HFFc6 (cell line): ENCODE measurements at regions not wholly inside any gene's neighbourhood (a gene's known extent, or its start where the extent isn't known, plus 50 kb on each side); places are given as distances from the start of the nearest gene placed in this dataset.

ENCODE experiments used
- DNase-seq: peaks from one replicate; pipeline ENCODE4 v3.0.0-alpha.2; 2018
- H3K27ac Mint-ChIP-seq: 2 replicates; pipeline ENCODE4 v1.8.0; 2020; ENCODE audit warnings: mild to moderate bottlenecking, mixed read lengths
- H3K27me3 Mint-ChIP-seq: 2 replicates; pipeline ENCODE4 v1.8.0; 2021; ENCODE audit warnings: mild to moderate bottlenecking, moderate library complexity, mixed read lengths; ENCODE audit not compliant: insufficient read depth
- H3K36me3 Mint-ChIP-seq: 2 replicates; pipeline ENCODE4 v1.8.0; 2021; ENCODE audit warnings: low read depth, mixed read lengths
- H3K4me1 Mint-ChIP-seq: 2 replicates; pipeline ENCODE4 v1.8.0; 2020; ENCODE audit warnings: low read depth, mixed read lengths
- H3K4me3 Mint-ChIP-seq: 2 replicates; pipeline ENCODE4 v1.8.0; 2020; ENCODE audit warnings: mild to moderate bottlenecking, moderate library complexity, mixed read lengths
- H3K9me3 Mint-ChIP-seq: 2 replicates; pipeline ENCODE4 v1.8.0; 2020; ENCODE audit warnings: mild to moderate bottlenecking, mixed read lengths
- CTCF ChIP-seq: fragments of 200-600 bp; sonication (generic); IDR thresholded peaks from 2 replicates; pipeline ENCODE4 v1.5.0; 2021; ENCODE audit warnings: antibody characterized with exemption, mild to moderate bottlenecking

- H3K4me3 Mint-ChIP-seq = no peak overlapping the region
- DNase-seq = no peak
- no peak overlapping the region for H3K27ac Mint-ChIP-seq
- H3K27me3 Mint-ChIP-seq = peaks cover 7% of the 10 kb centered on the region
- H3K36me3 Mint-ChIP-seq = no peaks in the 10 kb centered on the region
- no peak for TF ChIP-seq CTCF
- peaks cover 11% of the 10 kb centered on the region; the same call in 1 of the 2 replicates for H3K9me3 Mint-ChIP-seq
- H3K4me1 Mint-ChIP-seq = no peaks in the 10 kb centered on the region
Measured at GRCh38 chr6:88544986-88545612, 379.0 kb upstream of the CNR1 start.

GRCh38 chr6:88539295-88539764, 373.2 kb upstream of the CNR1 start:
- peaks cover 4% of the 10 kb centered on the region for H3K27me3 Mint-ChIP-seq
- H3K9me3 Mint-ChIP-seq = peaks cover 13% of the 10 kb centered on the region
- H3K4me1 Mint-ChIP-seq = no peaks in the 10 kb centered on the region
- no peak overlapping the region for H3K27ac Mint-ChIP-seq
- DNase-seq = no peak
- no peak overlapping the region for H3K4me3 Mint-ChIP-seq
- H3K36me3 Mint-ChIP-seq = no peaks in the 10 kb centered on the region
- TF ChIP-seq CTCF = no peak

GRCh38 chr6:88538840-88539239, 372.7 kb upstream of the CNR1 start:
- no peak for TF ChIP-seq CTCF
- no peaks in the 10 kb centered on the region for H3K4me1 Mint-ChIP-seq
- DNase-seq = no peak
- no peak overlapping the region for H3K27ac Mint-ChIP-seq
- H3K4me3 Mint-ChIP-seq = no peak overlapping the region
- no peaks in the 10 kb centered on the region for H3K36me3 Mint-ChIP-seq
- H3K27me3 Mint-ChIP-seq = peaks cover 4% of the 10 kb centered on the region
- peaks cover 16% of the 10 kb centered on the region for H3K9me3 Mint-ChIP-seq

GRCh38 chr6:88538130-88538706, 372.1 kb upstream of the CNR1 start:
- no peak for TF ChIP-seq CTCF
- Mint-ChIP-seq H3K4me3 (no peak overlapping the region), H3K27me3 (peaks cover 1% of the 10 kb centered on the region), H3K27ac (no peak overlapping the region), H3K4me1 (no peaks in the 10 kb centered on the region), H3K9me3 (peaks cover 16% of the 10 kb centered on the region), H3K36me3 (no peaks in the 10 kb centered on the region)
- no peak for DNase-seq

GRCh38 chr6:88536071-88536625, 370.0 kb upstream of the CNR1 start:
- no peak for DNase-seq
- Mint-ChIP-seq H3K4me3 (no peak overlapping the region), H3K4me1 (no peaks in the 10 kb centered on the region), H3K27ac (no peak overlapping the region), H3K36me3 (no peaks in the 10 kb centered on the region), H3K9me3 (peaks cover 16% of the 10 kb centered on the region), H3K27me3 (peaks cover 1% of the 10 kb centered on the region)
- TF ChIP-seq CTCF = no peak
